ENCODE measurements at regions not wholly inside any gene's neighbourhood (a gene's known extent, or its start where the extent isn't known, plus 50 kb on each side); places are given as distances from the start of the nearest gene placed in this dataset.

- CTCF ChIA-PET, result no interaction called here
These were observed 76.5 kb downstream of the MICALL2 start for GRCh38 chr7:1382553-1383397.

GRCh38 chr7:1383398-1384112, 75.7 kb downstream of the MICALL2 start:
- intact Hi-C loops (cut with micrococcal nuclease) (no loop called here), dilution Hi-C loops (cut with MboI; ENCODE audit: extremely low pct_ligation_motif_present, low sequenced_read_pairs) (no loop called here)
- no peak for FAIRE-seq
- no peaks in the 10 kb centered on the region for H3K9me3 ChIP-seq (replicated peaks; ENCODE audit: control insufficient read depth, insufficient read depth, low read length)
- no peaks in the 10 kb centered on the region for H3K79me2 ChIP-seq (ENCODE audit: control insufficient read depth, insufficient read depth, low read length)
- no peaks in the 10 kb centered on the region for H3K27me3 ChIP-seq (ENCODE audit: control insufficient read depth in 2 of 2, insufficient read depth in 2 of 2, low read length in 2 of 2)
- no peak for TF ChIP-seq EZH2 (IDR thresholded peaks at IDR 0.05; ENCODE audit: borderline replicate concordance, low read depth, low read length, severe bottlenecking)
- TF ChIP-seq CTCF (IDR thresholded peaks at IDR 0.05; ENCODE audit: extremely low read depth in 1 of 2, insufficient read depth in 1 of 2, low read depth in 1 of 2, low read length in 2 of 2), result no peak
- no peak for TF ChIP-seq JUN (IDR thresholded peaks at IDR 0.05; ENCODE audit: borderline replicate concordance, insufficient read depth, insufficient read length, low read depth)
- no peak for TF ChIP-seq MAX (IDR thresholded peaks at IDR 0.05; ENCODE audit: insufficient read depth, insufficient read length)
- no peak for TF ChIP-seq GATA2 (IDR thresholded peaks at IDR 0.05; ENCODE audit: insufficient read depth, insufficient read length, low read depth, low read length)
- no peak for TF ChIP-seq POLR2AphosphoS5 (IDR thresholded peaks at IDR 0.05; ENCODE audit: insufficient read depth, low read depth, low read length)
- TF ChIP-seq MYC (IDR thresholded peaks at IDR 0.05; ENCODE audit: low read depth, low read length), result no peak
- no peak for TF ChIP-seq FOS (IDR thresholded peaks at IDR 0.05; ENCODE audit: borderline replicate concordance, insufficient read depth, low read length)
- TF ChIP-seq POLR2A (IDR thresholded peaks at IDR 0.05; ENCODE audit: low read depth, low read length), result no peak
- ChIA-PET POLR2A (no interaction called here), CTCF (no interaction called here)
- H3K36me3 ChIP-seq (ENCODE audit: control insufficient read depth in 2 of 2, extremely low read depth in 1 of 2, insufficient read depth in 2 of 2, low read length in 2 of 2), result no peaks in the 10 kb centered on the region
- H3K4me2 ChIP-seq (ENCODE audit: insufficient read depth, low read length), result no peak overlapping the region
- H3K27ac ChIP-seq (ENCODE audit: insufficient read depth, low read depth, low read length), result no peak overlapping the region
- DNase-seq (ENCODE audit: low read depth, low spot score), result no peak
- H4K20me1 ChIP-seq (replicated peaks; ENCODE audit: control insufficient read depth, extremely low read depth, insufficient read depth, low read length), result no peaks in the 10 kb centered on the region
- H3K4me1 ChIP-seq (ENCODE audit: control insufficient read depth, extremely low read depth, insufficient read depth, low read length), result no peaks in the 10 kb centered on the region
- H3K4me3 ChIP-seq (replicated peaks in 1 of 3; ENCODE audit: insufficient read depth in 1 of 3, low read depth in 1 of 3, low read length in 3 of 3), result no peak overlapping the region
- no peaks in the 10 kb centered on the region for H3K9me1 ChIP-seq (replicated peaks; ENCODE audit: control insufficient read depth, extremely low read depth, insufficient read depth, low read length)
- H2AFZ ChIP-seq (ENCODE audit: low read depth, low read length), result no peak overlapping the region
- no peak overlapping the region for H3K9ac ChIP-seq (replicated peaks; ENCODE audit: extremely low read depth, insufficient read depth, low read length)
- no TSS peak for BruUV-seq (replicated peaks)

More at GRCh38 chr7:1382553-1383397, 76.5 kb downstream of the MICALL2 start:
- DNase-seq (ENCODE audit: low read depth, low spot score) (no peak), FAIRE-seq (no peak)
- no peak overlapping the region for H3K27ac ChIP-seq (ENCODE audit: insufficient read depth, low read depth, low read length)
- no peaks in the 10 kb centered on the region for H3K36me3 ChIP-seq (ENCODE audit: control insufficient read depth in 2 of 2, extremely low read depth in 1 of 2, insufficient read depth in 2 of 2, low read length in 2 of 2)
- H4K20me1 ChIP-seq (replicated peaks; ENCODE audit: control insufficient read depth, extremely low read depth, insufficient read depth, low read length), result no peaks in the 10 kb centered on the region
- POLR2A ChIA-PET, result no interaction called here
- no peaks in the 10 kb centered on the region for H3K9me1 ChIP-seq (replicated peaks; ENCODE audit: control insufficient read depth, extremely low read depth, insufficient read depth, low read length)
- dilution Hi-C loops (cut with MboI; ENCODE audit: extremely low pct_ligation_motif_present, low sequenced_read_pairs), result no loop called here
- no peak for TF ChIP-seq MYC (IDR thresholded peaks at IDR 0.05; ENCODE audit: low read depth, low read length)
- TF ChIP-seq MAX (IDR thresholded peaks at IDR 0.05; ENCODE audit: insufficient read depth, insufficient read length), result no peak
- TF ChIP-seq POLR2A (IDR thresholded peaks at IDR 0.05; ENCODE audit: low read depth, low read length), result no peak
- TF ChIP-seq FOS (IDR thresholded peaks at IDR 0.05; ENCODE audit: borderline replicate concordance, insufficient read depth, low read length), result no peak
- no peak for TF ChIP-seq POLR2AphosphoS5 (IDR thresholded peaks at IDR 0.05; ENCODE audit: insufficient read depth, low read depth, low read length)
- TF ChIP-seq EZH2 (IDR thresholded peaks at IDR 0.05; ENCODE audit: borderline replicate concordance, low read depth, low read length, severe bottlenecking), result no peak
- H2AFZ ChIP-seq (ENCODE audit: low read depth, low read length), result no peak overlapping the region
- H3K4me2 ChIP-seq (ENCODE audit: insufficient read depth, low read length), result no peak overlapping the region
- intact Hi-C loops (cut with micrococcal nuclease), result no loop called here
- H3K4me3 ChIP-seq (replicated peaks in 1 of 3; ENCODE audit: insufficient read depth in 1 of 3, low read depth in 1 of 3, low read length in 3 of 3), result no peak overlapping the region
- H3K9me3 ChIP-seq (replicated peaks; ENCODE audit: control insufficient read depth, insufficient read depth, low read length), result no peaks in the 10 kb centered on the region
- no peaks in the 10 kb centered on the region for H3K27me3 ChIP-seq (ENCODE audit: control insufficient read depth in 2 of 2, insufficient read depth in 2 of 2, low read length in 2 of 2)
- H3K9ac ChIP-seq (replicated peaks; ENCODE audit: extremely low read depth, insufficient read depth, low read length), result no peak overlapping the region
- H3K79me2 ChIP-seq (ENCODE audit: control insufficient read depth, insufficient read depth, low read length), result no peaks in the 10 kb centered on the region
- BruUV-seq (replicated peaks), result no TSS peak
- H3K4me1 ChIP-seq (ENCODE audit: control insufficient read depth, extremely low read depth, insufficient read depth, low read length), result no peaks in the 10 kb centered on the region
